ENCODE measurements at regions not wholly inside any gene's neighbourhood (a gene's known extent, or its start where the extent isn't known, plus 50 kb on each side); places are given as distances from the start of the nearest gene placed in this dataset.

DNA sequence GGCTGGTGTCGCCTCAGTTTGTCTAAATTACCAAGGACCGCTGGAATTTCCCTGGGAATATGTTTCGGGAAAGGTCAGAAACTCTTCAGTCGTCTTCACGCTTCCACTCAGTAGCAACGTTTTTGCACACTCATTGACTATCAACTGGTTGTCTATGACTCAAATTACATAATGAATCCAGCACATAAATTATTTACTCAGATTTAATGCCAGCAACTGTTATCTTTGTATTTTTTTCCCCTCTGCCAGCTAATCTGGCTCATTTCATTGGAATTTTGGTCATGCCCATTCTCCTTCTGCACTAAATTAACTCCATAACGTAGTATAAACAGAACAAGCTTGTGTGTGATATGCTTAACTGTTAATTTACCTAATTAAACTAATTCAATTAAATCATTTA, 372.7 kb upstream of the ZFHX3 start:
- no peaks in the 10 kb centered on the region for H3K79me2 ChIP-seq (ENCODE audit: insufficient read depth, low read length)
- H2AFZ ChIP-seq (ENCODE audit: low read depth, low read length, poor library complexity, severe bottlenecking), result no peak overlapping the region
- ATAC-seq, result no peak
- H3K9me3 ChIP-seq (ENCODE audit: control insufficient read depth in 1 of 2, insufficient read depth in 1 of 2, low read depth in 1 of 2, low read length in 2 of 2), result no peaks in the 10 kb centered on the region
- intact Hi-C loops (cut with micrococcal nuclease), result no loop called here
- H3K27me3 ChIP-seq (ENCODE audit: insufficient read depth, low read length), result peaks cover 31% of the 10 kb centered on the region
- ChIA-PET POLR2A (no interaction called here), CTCF (no interaction called here), RAD21 (ENCODE audit: low non-redundant PET in 1 of 2, low total read pairs in 2 of 2, uncharacterized antibody in 2 of 2, unreplicated experiment in 2 of 2) (no interaction called here)
- no peaks in the 10 kb centered on the region for H3K36me3 ChIP-seq (ENCODE audit: control insufficient read depth in 1 of 2, insufficient read depth in 2 of 2, low read length in 2 of 2)
- TF ChIP-seq, protein P1, sequence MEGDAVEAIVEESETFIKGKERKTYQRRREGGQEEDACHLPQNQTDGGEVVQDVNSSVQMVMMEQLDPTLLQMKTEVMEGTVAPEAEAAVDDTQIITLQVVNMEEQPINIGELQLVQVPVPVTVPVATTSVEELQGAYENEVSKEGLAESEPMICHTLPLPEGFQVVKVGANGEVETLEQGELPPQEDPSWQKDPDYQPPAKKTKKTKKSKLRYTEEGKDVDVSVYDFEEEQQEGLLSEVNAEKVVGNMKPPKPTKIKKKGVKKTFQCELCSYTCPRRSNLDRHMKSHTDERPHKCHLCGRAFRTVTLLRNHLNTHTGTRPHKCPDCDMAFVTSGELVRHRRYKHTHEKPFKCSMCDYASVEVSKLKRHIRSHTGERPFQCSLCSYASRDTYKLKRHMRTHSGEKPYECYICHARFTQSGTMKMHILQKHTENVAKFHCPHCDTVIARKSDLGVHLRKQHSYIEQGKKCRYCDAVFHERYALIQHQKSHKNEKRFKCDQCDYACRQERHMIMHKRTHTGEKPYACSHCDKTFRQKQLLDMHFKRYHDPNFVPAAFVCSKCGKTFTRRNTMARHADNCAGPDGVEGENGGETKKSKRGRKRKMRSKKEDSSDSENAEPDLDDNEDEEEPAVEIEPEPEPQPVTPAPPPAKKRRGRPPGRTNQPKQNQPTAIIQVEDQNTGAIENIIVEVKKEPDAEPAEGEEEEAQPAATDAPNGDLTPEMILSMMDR (IDR thresholded peaks at IDR 0.05 in 2 of 3, conservative IDR thresholded peaks at IDR 0.05 in 1 of 3; ENCODE audit: borderline replicate concordance in 1 of 3, insufficient read depth in 1 of 3, low read depth in 2 of 3, low read length in 2 of 3), result no peak
- TF ChIP-seq YY1 (IDR thresholded peaks at IDR 0.05; ENCODE audit: extremely low read depth, insufficient replicate concordance, low read depth, low read length) (no peak), POLR2A (IDR thresholded peaks at IDR 0.05; ENCODE audit: borderline replicate concordance, extremely low read depth, insufficient read depth, insufficient read length) (no peak), EZH2 (IDR thresholded peaks at IDR 0.05) (no peak)
- TF ChIP-seq, protein P2, sequence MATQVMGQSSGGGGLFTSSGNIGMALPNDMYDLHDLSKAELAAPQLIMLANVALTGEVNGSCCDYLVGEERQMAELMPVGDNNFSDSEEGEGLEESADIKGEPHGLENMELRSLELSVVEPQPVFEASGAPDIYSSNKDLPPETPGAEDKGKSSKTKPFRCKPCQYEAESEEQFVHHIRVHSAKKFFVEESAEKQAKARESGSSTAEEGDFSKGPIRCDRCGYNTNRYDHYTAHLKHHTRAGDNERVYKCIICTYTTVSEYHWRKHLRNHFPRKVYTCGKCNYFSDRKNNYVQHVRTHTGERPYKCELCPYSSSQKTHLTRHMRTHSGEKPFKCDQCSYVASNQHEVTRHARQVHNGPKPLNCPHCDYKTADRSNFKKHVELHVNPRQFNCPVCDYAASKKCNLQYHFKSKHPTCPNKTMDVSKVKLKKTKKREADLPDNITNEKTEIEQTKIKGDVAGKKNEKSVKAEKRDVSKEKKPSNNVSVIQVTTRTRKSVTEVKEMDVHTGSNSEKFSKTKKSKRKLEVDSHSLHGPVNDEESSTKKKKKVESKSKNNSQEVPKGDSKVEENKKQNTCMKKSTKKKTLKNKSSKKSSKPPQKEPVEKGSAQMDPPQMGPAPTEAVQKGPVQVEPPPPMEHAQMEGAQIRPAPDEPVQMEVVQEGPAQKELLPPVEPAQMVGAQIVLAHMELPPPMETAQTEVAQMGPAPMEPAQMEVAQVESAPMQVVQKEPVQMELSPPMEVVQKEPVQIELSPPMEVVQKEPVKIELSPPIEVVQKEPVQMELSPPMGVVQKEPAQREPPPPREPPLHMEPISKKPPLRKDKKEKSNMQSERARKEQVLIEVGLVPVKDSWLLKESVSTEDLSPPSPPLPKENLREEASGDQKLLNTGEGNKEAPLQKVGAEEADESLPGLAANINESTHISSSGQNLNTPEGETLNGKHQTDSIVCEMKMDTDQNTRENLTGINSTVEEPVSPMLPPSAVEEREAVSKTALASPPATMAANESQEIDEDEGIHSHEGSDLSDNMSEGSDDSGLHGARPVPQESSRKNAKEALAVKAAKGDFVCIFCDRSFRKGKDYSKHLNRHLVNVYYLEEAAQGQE (IDR thresholded peaks at IDR 0.05; ENCODE audit: low read depth), result no peak
- TF ChIP-seq, protein P3, sequence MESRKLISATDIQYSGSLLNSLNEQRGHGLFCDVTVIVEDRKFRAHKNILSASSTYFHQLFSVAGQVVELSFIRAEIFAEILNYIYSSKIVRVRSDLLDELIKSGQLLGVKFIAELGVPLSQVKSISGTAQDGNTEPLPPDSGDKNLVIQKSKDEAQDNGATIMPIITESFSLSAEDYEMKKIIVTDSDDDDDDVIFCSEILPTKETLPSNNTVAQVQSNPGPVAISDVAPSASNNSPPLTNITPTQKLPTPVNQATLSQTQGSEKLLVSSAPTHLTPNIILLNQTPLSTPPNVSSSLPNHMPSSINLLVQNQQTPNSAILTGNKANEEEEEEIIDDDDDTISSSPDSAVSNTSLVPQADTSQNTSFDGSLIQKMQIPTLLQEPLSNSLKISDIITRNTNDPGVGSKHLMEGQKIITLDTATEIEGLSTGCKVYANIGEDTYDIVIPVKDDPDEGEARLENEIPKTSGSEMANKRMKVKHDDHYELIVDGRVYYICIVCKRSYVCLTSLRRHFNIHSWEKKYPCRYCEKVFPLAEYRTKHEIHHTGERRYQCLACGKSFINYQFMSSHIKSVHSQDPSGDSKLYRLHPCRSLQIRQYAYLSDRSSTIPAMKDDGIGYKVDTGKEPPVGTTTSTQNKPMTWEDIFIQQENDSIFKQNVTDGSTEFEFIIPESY (IDR thresholded peaks at IDR 0.05; ENCODE audit: extremely low read depth, insufficient replicate concordance, low read length), result no peak
- BruUV-seq (replicated peaks), result no TSS peak
- DNase-seq (ENCODE audit: low read depth, low spot score), result no peak
- H3K4me2 ChIP-seq (ENCODE audit: low read length), result no peak overlapping the region
- H3K27ac ChIP-seq (ENCODE audit: low read depth, low read length), result no peak overlapping the region
- H4K20me1 ChIP-seq (ENCODE audit: insufficient read depth), result no peaks in the 10 kb centered on the region
- no peaks in the 10 kb centered on the region for H3K4me1 ChIP-seq (ENCODE audit: control insufficient read depth in 1 of 2, insufficient read depth in 2 of 2, low read length in 2 of 2)
- H3K9me2 ChIP-seq (ENCODE audit: insufficient read depth), result no peaks in the 10 kb centered on the region
- no peak overlapping the region for H3K4me3 ChIP-seq (replicated peaks in 1 of 2; ENCODE audit: low read depth in 1 of 2, low read length in 2 of 2)
- H3K9ac ChIP-seq (ENCODE audit: low read length), result no peak overlapping the region
